Middle frontal gyrus (tissue), 1 donor: ENCODE measurements at regions not wholly inside any gene's neighbourhood (a gene's known extent, or its start where the extent isn't known, plus 50 kb on each side); places are given as distances from the start of the nearest gene placed in this dataset.
"Not testable (repeated sequence)": the region's sequence is repeated elsewhere in the genome, so short reads cannot be mapped to it uniquely, and the experiment has no call there.

Experiments used
- DNase-seq: peaks from one replicate; pipeline ENCODE4 v3.0.0-alpha.2; 2015; ENCODE audit warnings: low spot score; ENCODE audit errors: extremely low spot score

- DNase-seq, result no peak
These were observed 460.8 kb downstream of the RNF144A start for GRCh38 chr2:7377916-7378569.

- DNase-seq, result no peak
These were observed 461.4 kb downstream of the RNF144A start for GRCh38 chr2:7378591-7378990.

GRCh38 chr2:7379799-7380198 is 462.6 kb downstream of the RNF144A start:
- no peak for DNase-seq

GRCh38 chr2:7384773-7385349 is 467.6 kb downstream of the RNF144A start:
- no peak for DNase-seq

- DNase-seq, result not testable (repeated sequence)
These were observed 473.1 kb downstream of the RNF144A start for GRCh38 chr2:7390311-7390710.

GRCh38 chr2:7392076-7392787 is 475.0 kb downstream of the RNF144A start:
- no peak for DNase-seq

- DNase-seq, result no peak
These were observed 477.0 kb downstream of the RNF144A start for GRCh38 chr2:7394195-7394594.

- no peak for DNase-seq
These were observed 483.4 kb downstream of the RNF144A start for GRCh38 chr2:7400628-7401027.

GRCh38 chr2:7403092-7403775 is 486.0 kb downstream of the RNF144A start:
- no peak for DNase-seq

GRCh38 chr2:7405861-7406715 is 488.9 kb downstream of the RNF144A start:
- DNase-seq, result no peak

- no peak for DNase-seq
These were observed 489.8 kb downstream of the RNF144A start for GRCh38 chr2:7407001-7407400.

GRCh38 chr2:7407906-7408680 is 490.9 kb downstream of the RNF144A start:
- DNase-seq, result no peak

- DNase-seq, result no peak
These were observed 494.5 kb downstream of the RNF144A start for GRCh38 chr2:7411691-7412090.

- DNase-seq, result no peak
These were observed 500.9 kb downstream of the RNF144A start for GRCh38 chr2:7417845-7418742.

- no peak for DNase-seq
These were observed 502.0 kb downstream of the RNF144A start for GRCh38 chr2:7419186-7419585.

GRCh38 chr2:7419814-7420311 is 502.7 kb downstream of the RNF144A start:
- no peak for DNase-seq

GRCh38 chr2:7420530-7420929 is 503.3 kb downstream of the RNF144A start:
- no peak for DNase-seq

- DNase-seq, result no peak
These were observed 507.3 kb downstream of the RNF144A start for GRCh38 chr2:7424481-7424880.
